BE2C (cell line): ENCODE measurements at regions not wholly inside any gene's neighbourhood (a gene's known extent, or its start where the extent isn't known, plus 50 kb on each side); places are given as distances from the start of the nearest gene placed in this dataset.
"Not testable (repeated sequence)": the region's sequence is repeated elsewhere in the genome, so short reads cannot be mapped to it uniquely, and the experiment has no call there.

Experiments used
- DNase-seq: peaks from one replicate; pipeline ENCODE4 v3.0.0-alpha.2; 2020
- H3K27me3 ChIP-seq: fragments of 250-450 bp; sonication (Bioruptor Pico); 2 replicates; pipeline ENCODE4 v1.5.1; 2020; ENCODE audit warnings: mild to moderate bottlenecking
- H3K36me3 ChIP-seq: fragments of 250-450 bp; sonication (Bioruptor Pico); 2 replicates; pipeline ENCODE4 v1.5.1; 2020; ENCODE audit warnings: mild to moderate bottlenecking
- H3K4me1 ChIP-seq: fragments of 250-450 bp; sonication (Bioruptor Pico); 2 replicates; pipeline ENCODE4 v1.5.1; 2020
- H3K4me3 ChIP-seq: 2 replicates; pipeline ENCODE4 v1.5.1; 2011; ENCODE audit warnings: low read depth, low read length
- H3K9me3 ChIP-seq: fragments of 250-450 bp; sonication (Bioruptor Pico); 2 replicates; pipeline ENCODE4 v1.5.1; 2020
- CTCF ChIP-seq: IDR thresholded peaks from 2 replicates; pipeline ENCODE4 v1.5.1; 2012; ENCODE audit warnings: mild to moderate bottlenecking, low read depth, low read length

- Histone ChIP-seq H3K27me3 (no peaks in the 10 kb centered on the region), H3K9me3 (no peaks in the 10 kb centered on the region), H3K4me1 (no peaks in the 10 kb centered on the region; the same call in 1 of the 2 replicates), H3K4me3 (no peak overlapping the region), H3K36me3 (no peaks in the 10 kb centered on the region)
- TF ChIP-seq CTCF: no peak
- DNase-seq: no peak
Measured at GRCh38 chr15:58360421-58361090, 71.2 kb upstream of the LIPC start.

DNA sequence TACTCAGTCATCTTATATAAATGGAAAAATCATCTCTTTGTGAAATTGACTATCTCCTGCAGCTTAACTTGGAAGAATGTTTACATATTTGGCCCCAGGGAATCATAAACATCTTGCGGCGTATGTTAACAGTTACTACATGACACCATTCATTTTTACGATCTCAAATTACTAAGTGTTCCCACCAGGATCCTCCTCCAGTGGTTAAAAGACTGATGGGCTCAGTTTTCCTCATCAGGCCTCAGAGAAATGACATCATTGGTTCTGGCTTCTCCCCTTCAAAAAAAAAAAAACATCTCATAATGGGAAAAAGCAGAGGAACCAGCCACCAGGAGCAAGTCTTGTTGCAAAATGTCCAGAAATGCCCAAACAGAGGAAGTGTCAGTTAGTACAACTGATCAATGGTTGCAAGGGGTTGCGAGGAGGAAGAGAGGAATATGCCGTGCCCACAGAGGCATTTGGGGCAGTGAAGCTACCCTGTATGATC, 70.5 kb upstream of the LIPC start:
- Histone ChIP-seq H3K9me3 (no peaks in the 10 kb centered on the region), H3K27me3 (no peaks in the 10 kb centered on the region), H3K4me3 (no peak overlapping the region), H3K36me3 (no peaks in the 10 kb centered on the region), H3K4me1 (no peaks in the 10 kb centered on the region; the same call in 1 of the 2 replicates)
- TF ChIP-seq CTCF: no peak
- DNase-seq: no peak

- Histone ChIP-seq H3K9me3 (no peaks in the 10 kb centered on the region), H3K4me1 (no peaks in the 10 kb centered on the region; the same call in 1 of the 2 replicates), H3K36me3 (no peaks in the 10 kb centered on the region), H3K27me3 (no peaks in the 10 kb centered on the region), H3K4me3 (no peak overlapping the region)
- no peak for TF ChIP-seq CTCF
- DNase-seq: no peak
Measured at GRCh38 chr15:58362262-58362922, 69.4 kb upstream of the LIPC start.

- H3K9me3 ChIP-seq, H3K27me3 ChIP-seq, H3K4me1 ChIP-seq, H3K36me3 ChIP-seq, H3K4me3 ChIP-seq, DNase-seq: not testable (repeated sequence)
Measured at GRCh38 chr15:58363118-58363517, 68.7 kb upstream of the LIPC start.

GRCh38 chr15:58363673-58364072, 68.1 kb upstream of the LIPC start:
- H3K4me3 ChIP-seq, H3K27me3 ChIP-seq, H3K4me1 ChIP-seq, H3K9me3 ChIP-seq, DNase-seq, H3K36me3 ChIP-seq: not testable (repeated sequence)

DNA sequence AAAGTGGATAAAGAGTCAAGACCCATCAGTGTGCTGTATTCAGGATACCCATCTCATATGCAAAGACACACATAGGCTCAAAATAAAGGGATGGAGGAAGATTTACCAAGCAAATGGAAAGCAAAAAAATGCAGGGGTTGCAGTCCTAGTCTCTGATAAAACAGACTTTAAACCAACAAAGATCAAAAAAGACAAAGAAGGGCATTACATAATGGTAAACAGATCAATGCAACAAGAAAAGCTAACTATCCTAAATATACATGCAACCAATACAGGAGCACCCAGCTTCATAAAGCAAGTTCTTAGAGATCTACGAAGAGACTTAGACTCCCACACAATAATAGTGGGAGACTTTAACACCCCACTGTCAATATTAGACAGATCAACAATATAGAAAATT, 66.7 kb upstream of the LIPC start:
- H3K4me1 ChIP-seq, H3K9me3 ChIP-seq, H3K4me3 ChIP-seq, H3K36me3 ChIP-seq, H3K27me3 ChIP-seq, DNase-seq: not testable (repeated sequence)

DNA sequence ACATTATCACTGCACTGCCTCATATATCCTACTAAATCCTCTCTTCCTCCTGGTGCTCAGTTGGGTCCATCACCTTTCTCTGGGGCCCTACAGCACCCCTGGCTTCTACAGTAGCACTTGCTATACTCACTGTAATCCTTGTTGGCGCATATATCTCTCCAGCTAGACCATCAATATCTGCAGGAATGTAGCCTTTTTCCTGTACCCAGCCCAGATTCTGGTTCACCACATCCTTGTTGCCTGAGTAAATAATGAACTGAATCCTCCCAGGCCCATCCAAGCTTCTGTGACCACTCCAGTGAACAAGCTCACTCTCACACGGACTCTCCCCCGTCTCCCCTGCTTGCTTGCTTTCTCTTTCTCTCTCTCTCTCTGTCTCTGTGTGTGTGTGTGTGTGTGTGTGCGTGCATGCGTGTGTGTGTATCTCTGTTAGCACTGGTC, 62.5 kb upstream of the LIPC start:
- no peak overlapping the region for H3K4me3 ChIP-seq
- H3K4me1 ChIP-seq: no peaks in the 10 kb centered on the region
- H3K9me3 ChIP-seq: no peaks in the 10 kb centered on the region
- TF ChIP-seq CTCF: no peak
- DNase-seq: no peak
- H3K27me3 ChIP-seq: no peaks in the 10 kb centered on the region
- no peaks in the 10 kb centered on the region for H3K36me3 ChIP-seq
